DMS 273 treated with DMSO at 0.1 percent for 48 hours (cell line): ENCODE measurements at regions not wholly inside any gene's neighbourhood (a gene's known extent, or its start where the extent isn't known, plus 50 kb on each side); places are given as distances from the start of the nearest gene placed in this dataset.

Source experiments
- DNase-seq: peaks from one replicate; lab custom pipeline; 2025; lab: John Stamatoyannopoulos, UW

GRCh38 chr12:46449316-46449715 lies 76.7 kb upstream of the SLC38A2 start:
- DNase-seq: no peak

- no peak for DNase-seq
Observed at GRCh38 chr12:46446645-46447044, 74.1 kb upstream of the SLC38A2 start.

- DNase-seq: no peak
Observed at GRCh38 chr12:46445551-46446235, 73.1 kb upstream of the SLC38A2 start.

- no peak for DNase-seq
Observed at GRCh38 chr12:46445093-46445492, 72.5 kb upstream of the SLC38A2 start.

GRCh38 chr12:46443594-46444263 lies 71.2 kb upstream of the SLC38A2 start:
- no peak for DNase-seq

- no peak for DNase-seq
Observed at GRCh38 chr12:46442738-46443137, 70.2 kb upstream of the SLC38A2 start.

GRCh38 chr12:46442239-46442638 lies 69.7 kb upstream of the SLC38A2 start:
- no peak for DNase-seq

GRCh38 chr12:46439793-46440511 lies 67.4 kb upstream of the SLC38A2 start:
- DNase-seq: no peak

- DNase-seq: no peak
Observed at GRCh38 chr12:46438719-46439319, 66.2 kb upstream of the SLC38A2 start.

GRCh38 chr12:46438256-46438655 lies 65.7 kb upstream of the SLC38A2 start:
- no peak for DNase-seq

GRCh38 chr12:46437469-46437868 lies 64.9 kb upstream of the SLC38A2 start:
- no peak for DNase-seq

GRCh38 chr12:46436747-46437146 lies 64.2 kb upstream of the SLC38A2 start:
- DNase-seq: no peak

GRCh38 chr12:46435625-46436024 lies 63.1 kb upstream of the SLC38A2 start:
- no peak for DNase-seq

- no peak for DNase-seq
Observed at GRCh38 chr12:46435029-46435428, 62.5 kb upstream of the SLC38A2 start.

- DNase-seq: no peak
Observed at GRCh38 chr12:46433829-46434228, 61.3 kb upstream of the SLC38A2 start.

GRCh38 chr12:46432325-46432724 lies 59.8 kb upstream of the SLC38A2 start:
- DNase-seq: no peak

- no peak for DNase-seq
Observed at GRCh38 chr12:46430340-46430948, 57.9 kb upstream of the SLC38A2 start.
